SK-N-SH treated with all-trans-retinoic acid at 6 μM for 48 hours (cell line): ENCODE measurements at regions not wholly inside any gene's neighbourhood (a gene's known extent, or its start where the extent isn't known, plus 50 kb on each side); places are given as distances from the start of the nearest gene placed in this dataset.

ENCODE experiments used
- CSDC2 ChIP-seq: fragments of 250-450 bp; sonication (Bioruptor Pico); IDR thresholded peaks from 2 replicates; pipeline ENCODE4 v1.5.0; 2020; ENCODE audit warnings: mild to moderate bottlenecking, moderate library complexity
- OSR1 ChIP-seq: fragments of 250-450 bp; sonication (Bioruptor Pico); IDR thresholded peaks from 2 replicates; pipeline ENCODE4 v1.8.0; 2022; ENCODE audit warnings: moderate library complexity, mild to moderate bottlenecking, inconsistent platforms
- PATZ1 ChIP-seq: fragments of 250-450 bp; sonication (Bioruptor Pico); IDR thresholded peaks from 2 replicates; pipeline ENCODE4 v1.8.0; 2020; ENCODE audit warnings: mild to moderate bottlenecking, moderate library complexity, borderline replicate concordance
- ZFP3 ChIP-seq: fragments of 250-450 bp; sonication (Bioruptor Pico); IDR thresholded peaks from 2 replicates; pipeline ENCODE4 v1.5.0; 2020; ENCODE audit warnings: mild to moderate bottlenecking, moderate library complexity
- ZNF70 ChIP-seq: fragments of 450-650 bp; formaldehyde crosslinking; IDR thresholded peaks from 2 replicates; pipeline ENCODE4 v1.5.0; 2020; ENCODE audit warnings: mild to moderate bottlenecking, moderate library complexity
- ZNF8 ChIP-seq: fragments of 450-650 bp; formaldehyde crosslinking; IDR thresholded peaks from 2 replicates; pipeline ENCODE4 v1.5.0; 2020; ENCODE audit warnings: mild to moderate bottlenecking, moderate library complexity
- TF ChIP-seq, protein P1 (sequence below): fragments of 250-450 bp; sonication (Bioruptor Pico); IDR thresholded peaks from 2 replicates; pipeline ENCODE4 v1.5.1; 2020; ENCODE audit warnings: low read depth, mild to moderate bottlenecking, moderate library complexity

GRCh38 chr21:23398726-23399125 is 2208.6 kb downstream of the MRPL39 start:
- TF ChIP-seq ZFP3 (CRISPR knock-in tag) = no peak
- no peak for TF ChIP-seq CSDC2 (CRISPR knock-in tag)
- TF ChIP-seq PATZ1 = no peak
- no peak for TF ChIP-seq ZNF70
- TF ChIP-seq, protein P1, sequence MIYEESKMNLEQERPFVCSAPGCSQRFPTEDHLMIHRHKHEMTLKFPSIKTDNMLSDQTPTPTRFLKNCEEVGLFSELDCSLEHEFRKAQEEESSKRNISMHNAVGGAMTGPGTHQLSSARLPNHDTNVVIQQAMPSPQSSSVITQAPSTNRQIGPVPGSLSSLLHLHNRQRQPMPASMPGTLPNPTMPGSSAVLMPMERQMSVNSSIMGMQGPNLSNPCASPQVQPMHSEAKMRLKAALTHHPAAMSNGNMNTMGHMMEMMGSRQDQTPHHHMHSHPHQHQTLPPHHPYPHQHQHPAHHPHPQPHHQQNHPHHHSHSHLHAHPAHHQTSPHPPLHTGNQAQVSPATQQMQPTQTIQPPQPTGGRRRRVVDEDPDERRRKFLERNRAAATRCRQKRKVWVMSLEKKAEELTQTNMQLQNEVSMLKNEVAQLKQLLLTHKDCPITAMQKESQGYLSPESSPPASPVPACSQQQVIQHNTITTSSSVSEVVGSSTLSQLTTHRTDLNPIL (CRISPR knock-in tag) = no peak
- TF ChIP-seq ZNF8 (CRISPR knock-in tag) = no peak
- no peak for TF ChIP-seq OSR1 (CRISPR knock-in tag)
